ENCODE measurements at regions not wholly inside any gene's neighbourhood (a gene's known extent, or its start where the extent isn't known, plus 50 kb on each side); places are given as distances from the start of the nearest gene placed in this dataset.

- H3K79me2 ChIP-seq (ENCODE audit: control insufficient read depth, insufficient read depth, low read length) = no peaks in the 10 kb centered on the region
- H3K9ac ChIP-seq (ENCODE audit: control insufficient read depth, extremely low read depth, insufficient read depth, low read length) = no peak overlapping the region
- H3K36me3 ChIP-seq (ENCODE audit: control insufficient read depth in 2 of 2, extremely low read depth in 1 of 2, insufficient read depth in 2 of 2, low read length in 2 of 2) = no peaks in the 10 kb centered on the region
- H4K20me1 ChIP-seq (ENCODE audit: control insufficient read depth, extremely low read depth, insufficient read depth, low read length) = no peaks in the 10 kb centered on the region
- H2AFZ ChIP-seq (ENCODE audit: control insufficient read depth, low read length) = no peak overlapping the region
- H3K4me1 ChIP-seq (ENCODE audit: control insufficient read depth, extremely low read depth, insufficient read depth, low read length) = no peaks in the 10 kb centered on the region
- H3K4me2 ChIP-seq (ENCODE audit: control insufficient read depth, extremely low read depth, insufficient read depth, low read depth, low read length) = no peak overlapping the region
- no peak overlapping the region for H3K27ac ChIP-seq (ENCODE audit: control insufficient read depth, insufficient read depth, low read length)
- H3K27me3 ChIP-seq (ENCODE audit: control insufficient read depth, extremely low read depth, insufficient read depth, low read length) = no peaks in the 10 kb centered on the region
- DNase-seq (ENCODE audit: low read depth, low spot score) (no peak), FAIRE-seq (no peak)
- dilution Hi-C loops (cut with MboI; ENCODE audit: extremely low pct_ligation_motif_present, low sequenced_read_pairs) = no loop called here
- TF ChIP-seq EZH2 (IDR thresholded peaks at IDR 0.05; ENCODE audit: low read length) (no peak), CTCF (optimal IDR thresholded peaks at IDR 0.05 in 1 of 3, IDR thresholded peaks at IDR 0.05 in 1 of 3, conservative IDR thresholded peaks at IDR 0.05 in 1 of 3; ENCODE audit: extremely low read depth in 1 of 3, insufficient read depth in 2 of 3, low read length in 3 of 3) (no peak)
- H3K9me1 ChIP-seq (ENCODE audit: control insufficient read depth, extremely low read depth, insufficient read depth, low read length) = no peaks in the 10 kb centered on the region
- H3K4me3 ChIP-seq (ENCODE audit: control insufficient read depth in 2 of 3, extremely low read depth in 1 of 3, insufficient read depth in 2 of 3, low read depth in 1 of 3, low read length in 3 of 3) = no peak overlapping the region
- no peaks in the 10 kb centered on the region for H3K9me3 ChIP-seq (ENCODE audit: control insufficient read depth, low read depth, low read length)
These were observed 399.9 kb downstream of the ELAVL2 start for GRCh38 chr9:23426144-23426543.

GRCh38 chr9:23431459-23431858 lies 394.6 kb downstream of the ELAVL2 start:
- H3K27ac ChIP-seq (ENCODE audit: control insufficient read depth, insufficient read depth, low read length) = no peak overlapping the region
- H3K36me3 ChIP-seq (ENCODE audit: control insufficient read depth in 2 of 2, extremely low read depth in 1 of 2, insufficient read depth in 2 of 2, low read length in 2 of 2) = no peaks in the 10 kb centered on the region
- H3K9me3 ChIP-seq (ENCODE audit: control insufficient read depth, low read depth, low read length) = no peaks in the 10 kb centered on the region
- no peaks in the 10 kb centered on the region for H3K27me3 ChIP-seq (ENCODE audit: control insufficient read depth, extremely low read depth, insufficient read depth, low read length)
- TF ChIP-seq CTCF (optimal IDR thresholded peaks at IDR 0.05 in 1 of 3, IDR thresholded peaks at IDR 0.05 in 1 of 3, conservative IDR thresholded peaks at IDR 0.05 in 1 of 3; ENCODE audit: extremely low read depth in 1 of 3, insufficient read depth in 2 of 3, low read length in 3 of 3) (no peak), EZH2 (IDR thresholded peaks at IDR 0.05; ENCODE audit: low read length) (no peak)
- no peak overlapping the region for H3K9ac ChIP-seq (ENCODE audit: control insufficient read depth, extremely low read depth, insufficient read depth, low read length)
- no peak overlapping the region for H3K4me3 ChIP-seq (ENCODE audit: control insufficient read depth in 2 of 3, extremely low read depth in 1 of 3, insufficient read depth in 2 of 3, low read depth in 1 of 3, low read length in 3 of 3)
- dilution Hi-C loops (cut with MboI; ENCODE audit: extremely low pct_ligation_motif_present, low sequenced_read_pairs) = no loop called here
- H3K79me2 ChIP-seq (ENCODE audit: control insufficient read depth, insufficient read depth, low read length) = no peaks in the 10 kb centered on the region
- H4K20me1 ChIP-seq (ENCODE audit: control insufficient read depth, extremely low read depth, insufficient read depth, low read length) = no peaks in the 10 kb centered on the region
- no peak for DNase-seq (ENCODE audit: low read depth, low spot score)
- H3K4me2 ChIP-seq (ENCODE audit: control insufficient read depth, extremely low read depth, insufficient read depth, low read depth, low read length) = no peak overlapping the region
- FAIRE-seq = no peak
- H3K4me1 ChIP-seq (ENCODE audit: control insufficient read depth, extremely low read depth, insufficient read depth, low read length) = no peaks in the 10 kb centered on the region
- no peaks in the 10 kb centered on the region for H3K9me1 ChIP-seq (ENCODE audit: control insufficient read depth, extremely low read depth, insufficient read depth, low read length)
- no peak overlapping the region for H2AFZ ChIP-seq (ENCODE audit: control insufficient read depth, low read length)
